ENCODE measurements at regions not wholly inside any gene's neighbourhood (a gene's known extent, or its start where the extent isn't known, plus 50 kb on each side); places are given as distances from the start of the nearest gene placed in this dataset.
"Not testable (repeated sequence)": the region's sequence is repeated elsewhere in the genome, so short reads cannot be mapped to it uniquely, and the experiment has no call there.

- DNase-seq = no peak
These were observed 59.1 kb upstream of the EDAR start for GRCh38 chr2:109048163-109048562.

- not testable (repeated sequence) for DNase-seq
These were observed 58.5 kb upstream of the EDAR start for GRCh38 chr2:109047569-109047968.

GRCh38 chr2:109046925-109047508, 58.0 kb upstream of the EDAR start:
- DNase-seq = no peak

- no peak for DNase-seq
These were observed 56.5 kb upstream of the EDAR start for GRCh38 chr2:109045505-109045904.

- no peak for DNase-seq
These were observed 50.0 kb upstream of the EDAR start for GRCh38 chr2:109038992-109039391.

Measured in CD4-positive, alpha-beta T cell treated with Interleukin-4 for 1 hour (primary cell).